SK-N-SH (cell line): ENCODE measurements at regions not wholly inside any gene's neighbourhood (a gene's known extent, or its start where the extent isn't known, plus 50 kb on each side); places are given as distances from the start of the nearest gene placed in this dataset.

Experiments used
- CTCF ChIP-seq: fragments of 200-600 bp; sonication (generic); IDR thresholded peaks from 2 replicates; pipeline ENCODE4 v1.6.1; 2017; ENCODE audit warnings: antibody characterized with exemption, mild to moderate bottlenecking, moderate library complexity
- EZH2phosphoT487 ChIP-seq: fragments of 200-600 bp; sonication (generic); IDR thresholded peaks from 2 replicates; pipeline ENCODE4 v1.6.1; 2017; ENCODE audit warnings: low read depth, mixed run types, mild to moderate bottlenecking, antibody characterized with exemption, moderate library complexity, borderline replicate concordance
- FOXM1 ChIP-seq: IDR thresholded peaks from 2 replicates; pipeline ENCODE4 v1.4.0; 2012; ENCODE audit warnings: low read depth, mild to moderate bottlenecking
- JUND ChIP-seq: IDR thresholded peaks from 2 replicates; pipeline ENCODE4 v1.4.0; 2012
- POLR2AphosphoS5 ChIP-seq: IDR thresholded peaks from 2 replicates; pipeline ENCODE4 v1.6.1; 2012; ENCODE audit warnings: low read depth, low read length
- RAD21 ChIP-seq: IDR thresholded peaks from 2 replicates; pipeline ENCODE4 v1.6.1; 2012; ENCODE audit warnings: mild to moderate bottlenecking, low read length

GRCh38 chr2:228655331-228655730 is 473.8 kb upstream of the SPHKAP start:
- TF ChIP-seq RAD21 (no peak), CTCF (no peak), POLR2AphosphoS5 (no peak), EZH2phosphoT487 (no peak), FOXM1 (no peak), JUND (no peak)
